NT2/D1 (cell line): ENCODE measurements at regions not wholly inside any gene's neighbourhood (a gene's known extent, or its start where the extent isn't known, plus 50 kb on each side); places are given as distances from the start of the nearest gene placed in this dataset.

Experiments
- YY1 ChIP-seq: IDR thresholded peaks from 2 replicates; pipeline ENCODE4 v1.6.1; 2011; ENCODE audit not compliant: insufficient read length, insufficient read depth
- ZNF274 ChIP-seq: IDR thresholded peaks from 2 replicates; pipeline ENCODE4 v1.6.1; 2011; ENCODE audit warnings: mild to moderate bottlenecking, low read depth, low read length

DNA sequence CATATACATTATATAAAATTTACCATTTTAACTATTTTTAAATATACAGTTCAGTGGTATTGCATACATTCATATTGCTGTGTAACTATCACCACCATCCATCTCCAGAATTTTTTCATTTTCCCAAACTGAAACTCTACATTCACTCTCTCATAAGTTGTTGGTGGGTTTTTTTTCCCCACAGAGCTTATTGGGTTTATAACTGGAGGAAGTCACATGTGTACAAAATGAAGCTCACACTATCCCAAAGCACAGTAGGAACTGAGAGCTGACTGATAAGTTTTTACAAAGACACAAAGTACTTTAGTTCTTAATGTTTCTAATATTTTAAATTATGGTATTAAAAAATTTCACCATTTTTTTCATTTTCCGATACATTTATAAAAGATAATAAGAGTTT lies 78.8 kb upstream of the TNFAIP3 start:
- TF ChIP-seq YY1: no peak
- TF ChIP-seq ZNF274: no peak
